Uterus (tissue), 3 donors: ENCODE measurements at regions not wholly inside any gene's neighbourhood (a gene's known extent, or its start where the extent isn't known, plus 50 kb on each side); places are given as distances from the start of the nearest gene placed in this dataset.
A peak's percentile ranks its signal among the peaks of the same experiment; 100 is the strongest.

Experiments
- DNase-seq, 2 donors: peaks; one replicate each; pipeline ENCODE4 v3.0.0-alpha.2; 2019 to 2020
- H3K27ac ChIP-seq, 2 donors: fragments of 200-600 bp; sonication (generic); 1 replicate in 1 of 2; 2 replicates in 1 of 2; pipeline ENCODE4 v1.5.1; 2016 to 2018
- H3K27me3 ChIP-seq, 2 donors: fragments of 200-600 bp; sonication (generic); one replicate each; pipeline ENCODE4 v1.5.1; 2018 to 2019; ENCODE audit warnings: control low read depth in 1 of 2
- H3K36me3 ChIP-seq, 2 donors: fragments of 200-600 bp; sonication (generic); one replicate each; pipeline ENCODE4 v1.5.1; 2019; ENCODE audit warnings: control low read depth in 1 of 2
- H3K4me1 ChIP-seq, 2 donors: fragments of 200-600 bp; sonication (generic); one replicate each; pipeline ENCODE4 v1.5.1; 2018 to 2019; ENCODE audit warnings: control low read depth in 1 of 2
- H3K4me3 ChIP-seq, 2 donors: fragments of 200-600 bp; sonication (generic); 1 replicate in 1 of 2; 2 replicates in 1 of 2; pipeline ENCODE4 v1.5.1; 2018 to 2019; ENCODE audit warnings: mild to moderate bottlenecking in 1 of 2
- H3K9me3 ChIP-seq, 2 donors: fragments of 200-600 bp; sonication (generic); one replicate each; pipeline ENCODE4 v1.5.1; 2019; ENCODE audit warnings: control low read depth in 1 of 2
- CTCF ChIP-seq, 4 experiments: fragments of 200-600 bp in 2 of 4; fragments of 450-650 bp in 2 of 4; sonication (generic) in 2 of 4; IDR thresholded peaks; one replicate each; pipeline ENCODE4 v1.5.1; 2016 to 2019; ENCODE audit warnings: antibody characterized with exemption in 4 of 4, mild to moderate bottlenecking in 2 of 4, moderate library complexity in 1 of 4
- POLR2A ChIP-seq, 2 donors: fragments of 450-650 bp; IDR thresholded peaks; one replicate each; pipeline ENCODE4 v1.6.1; 2016; ENCODE audit warnings: antibody characterized with exemption in 2 of 2, mild to moderate bottlenecking in 1 of 2, moderate library complexity in 1 of 2
- intact Hi-C: fragments of 100-400 bp; cut with DNase I; formaldehyde crosslinking; loops from one replicate; pipeline ENCODE4 v1.15.1; 2023; ENCODE audit warnings: low total_unique reads
- donor health status: DM: yes; HTN: yes; CAD: no.

GRCh38 chr16:79842197-79842596 is 241.7 kb upstream of the MAF start:
- Histone ChIP-seq H3K36me3 (no peaks in the 10 kb centered on the region), H3K4me1 (peaks cover 0 to 12% of the 10 kb centered on the region in 2 donors), H3K9me3 (no peaks in the 10 kb centered on the region), H3K27me3 (no peaks in the 10 kb centered on the region), H3K27ac (no peak overlapping the region), H3K4me3 (no peak overlapping the region)
- no peak for DNase-seq
- TF ChIP-seq POLR2A (IDR thresholded peaks at IDR 0.05) (no peak), CTCF (IDR thresholded peaks at IDR 0.05) (no peak)
- intact Hi-C loops: no loop called here

GRCh38 chr16:79839466-79840341 is 239.2 kb upstream of the MAF start:
- peaks cover 0 to 14% of the 10 kb centered on the region in 2 donors for H3K4me1 ChIP-seq
- DNase-seq: peak; percentile 65 to 66
- no peaks in the 10 kb centered on the region for H3K36me3 ChIP-seq
- H3K9me3 ChIP-seq: no peaks in the 10 kb centered on the region
- H3K27ac ChIP-seq: peak overlapping the region; percentile 69 to 86
- no peak overlapping the region for H3K4me3 ChIP-seq
- TF ChIP-seq CTCF (IDR thresholded peaks at IDR 0.05) (no peak), POLR2A (IDR thresholded peaks at IDR 0.05) (no peak)
- intact Hi-C loops: no loop called here
- H3K27me3 ChIP-seq: no peaks in the 10 kb centered on the region

- Histone ChIP-seq H3K4me3 (no peak overlapping the region), H3K27ac (peak overlapping the region; percentile 69 to 86), H3K4me1 (peaks cover 0 to 14% of the 10 kb centered on the region in 2 donors), H3K36me3 (no peaks in the 10 kb centered on the region), H3K27me3 (no peaks in the 10 kb centered on the region), H3K9me3 (no peaks in the 10 kb centered on the region)
- TF ChIP-seq POLR2A (IDR thresholded peaks at IDR 0.05): no peak
- TF ChIP-seq CTCF (IDR thresholded peaks at IDR 0.05): no peak
- peak; percentile 71 to 78 for DNase-seq
- intact Hi-C loops: no loop called here
Measured at GRCh38 chr16:79838496-79839259, 238.1 kb upstream of the MAF start.

GRCh38 chr16:79836144-79836543 is 235.6 kb upstream of the MAF start:
- Histone ChIP-seq H3K4me3 (no peak overlapping the region), H3K9me3 (no peaks in the 10 kb centered on the region), H3K36me3 (no peaks in the 10 kb centered on the region), H3K4me1 (peaks cover 0 to 14% of the 10 kb centered on the region in 2 donors), H3K27me3 (no peaks in the 10 kb centered on the region), H3K27ac (peak overlapping the region; percentile 72 to 86)
- no peak for TF ChIP-seq POLR2A (IDR thresholded peaks at IDR 0.05)
- peak in 1 of 4 experiments; percentile 20 for TF ChIP-seq CTCF (IDR thresholded peaks at IDR 0.05)
- DNase-seq: peak; percentile 36 to 54
- intact Hi-C loops: no loop called here

- no peak for TF ChIP-seq CTCF (IDR thresholded peaks at IDR 0.05)
- TF ChIP-seq POLR2A (IDR thresholded peaks at IDR 0.05): no peak
- no peaks in the 10 kb centered on the region for H3K9me3 ChIP-seq
- H3K27ac ChIP-seq: peak overlapping the region in 1 of 2 donors; percentile 86
- intact Hi-C loops: no loop called here
- H3K36me3 ChIP-seq: no peaks in the 10 kb centered on the region
- peaks cover 0 to 11% of the 10 kb centered on the region in 2 donors for H3K4me1 ChIP-seq
- no peak for DNase-seq
- H3K4me3 ChIP-seq: no peak overlapping the region
- no peaks in the 10 kb centered on the region for H3K27me3 ChIP-seq
Measured at GRCh38 chr16:79835194-79835593, 234.7 kb upstream of the MAF start.
